Suprapubic skin (tissue), 4 donors: ENCODE measurements at regions not wholly inside any gene's neighbourhood (a gene's known extent, or its start where the extent isn't known, plus 50 kb on each side); places are given as distances from the start of the nearest gene placed in this dataset.

Experiments used
- DNase-seq, 2 donors: peaks; one replicate each; pipeline ENCODE4 v3.0.0-alpha.2; 2019; ENCODE audit warnings: low spot score in 2 of 2
- H3K27ac ChIP-seq: fragments of 200-600 bp; sonication (generic); one replicate; pipeline ENCODE4 v1.5.1; 2019
- H3K27me3 ChIP-seq: fragments of 200-600 bp; sonication (generic); one replicate; pipeline ENCODE4 v1.5.1; 2019
- H3K36me3 ChIP-seq: fragments of 200-600 bp; sonication (generic); one replicate; pipeline ENCODE4 v1.5.1; 2019
- H3K4me1 ChIP-seq: fragments of 200-600 bp; sonication (generic); one replicate; pipeline ENCODE4 v1.5.1; 2019
- H3K4me3 ChIP-seq: fragments of 200-600 bp; sonication (generic); one replicate; pipeline ENCODE4 v1.5.1; 2019; ENCODE audit warnings: mild to moderate bottlenecking
- H3K9me3 ChIP-seq: fragments of 200-600 bp; sonication (generic); one replicate; pipeline ENCODE4 v1.5.1; 2019
- EP300 ChIP-seq: sonication (generic); formaldehyde crosslinking; IDR thresholded peaks from one replicate; pipeline ENCODE4 v1.6.1; 2017; ENCODE audit warnings: antibody characterized with exemption
- POLR2A ChIP-seq, 2 donors: fragments of 450-650 bp; IDR thresholded peaks; one replicate each; pipeline ENCODE4 v1.6.1; 2017; ENCODE audit warnings: antibody characterized with exemption in 2 of 2, mild to moderate bottlenecking in 2 of 2, moderate library complexity in 2 of 2
- POLR2AphosphoS5 ChIP-seq, 3 donors: sonication (generic); formaldehyde crosslinking; IDR thresholded peaks; one replicate each; pipeline ENCODE4 v1.6.1; 2017; ENCODE audit warnings: antibody characterized with exemption in 3 of 3
- WGBS: methylation state at CpG from one replicate; pipeline ENCODE4 v1.1.5; 2018; 5-methylcytosine and 5-hydroxymethylcytosine counted together
- TF ChIP-seq, protein P1 (sequence below), 2 donors: fragments of 200-600 bp in 1 of 2; fragments of 450-650 bp in 1 of 2; sonication (generic) in 1 of 2; IDR thresholded peaks; one replicate each; pipeline ENCODE4 v1.5.1; 2016 to 2019; ENCODE audit warnings: antibody characterized with exemption in 2 of 2, mild to moderate bottlenecking in 1 of 2, moderate library complexity in 1 of 2

DNA sequence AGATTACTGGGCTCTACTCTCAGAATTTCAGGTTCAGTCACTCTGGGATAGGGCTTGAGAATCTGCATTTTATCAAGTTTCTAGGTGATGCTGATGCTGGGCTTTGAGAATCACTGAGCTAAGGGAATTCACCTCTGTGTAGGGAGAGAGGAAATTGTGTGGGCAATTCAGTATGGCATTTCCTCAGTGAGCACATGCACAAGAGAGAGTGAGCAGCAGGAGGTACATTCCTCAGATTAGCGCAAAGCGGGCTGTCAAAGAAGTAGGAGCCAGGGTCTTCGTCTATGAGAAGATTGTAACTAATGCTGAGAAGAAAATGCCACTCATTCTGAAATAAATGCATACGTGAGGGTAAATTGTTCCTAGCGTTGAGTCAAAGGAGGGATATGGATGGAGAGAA, 175.9 kb downstream of the KIF4B start:
- Histone ChIP-seq H3K4me1 (no peaks in the 10 kb centered on the region), H3K9me3 (peaks cover 4% of the 10 kb centered on the region), H3K27me3 (no peaks in the 10 kb centered on the region), H3K4me3 (no peak overlapping the region), H3K36me3 (no peaks in the 10 kb centered on the region), H3K27ac (no peak overlapping the region)
- WGBS, result 84% methylated on average over 5 of the region's 5 CpGs
- TF ChIP-seq POLR2A (IDR thresholded peaks at IDR 0.05) (no peak), EP300 (no peak)
- TF ChIP-seq, protein P1, sequence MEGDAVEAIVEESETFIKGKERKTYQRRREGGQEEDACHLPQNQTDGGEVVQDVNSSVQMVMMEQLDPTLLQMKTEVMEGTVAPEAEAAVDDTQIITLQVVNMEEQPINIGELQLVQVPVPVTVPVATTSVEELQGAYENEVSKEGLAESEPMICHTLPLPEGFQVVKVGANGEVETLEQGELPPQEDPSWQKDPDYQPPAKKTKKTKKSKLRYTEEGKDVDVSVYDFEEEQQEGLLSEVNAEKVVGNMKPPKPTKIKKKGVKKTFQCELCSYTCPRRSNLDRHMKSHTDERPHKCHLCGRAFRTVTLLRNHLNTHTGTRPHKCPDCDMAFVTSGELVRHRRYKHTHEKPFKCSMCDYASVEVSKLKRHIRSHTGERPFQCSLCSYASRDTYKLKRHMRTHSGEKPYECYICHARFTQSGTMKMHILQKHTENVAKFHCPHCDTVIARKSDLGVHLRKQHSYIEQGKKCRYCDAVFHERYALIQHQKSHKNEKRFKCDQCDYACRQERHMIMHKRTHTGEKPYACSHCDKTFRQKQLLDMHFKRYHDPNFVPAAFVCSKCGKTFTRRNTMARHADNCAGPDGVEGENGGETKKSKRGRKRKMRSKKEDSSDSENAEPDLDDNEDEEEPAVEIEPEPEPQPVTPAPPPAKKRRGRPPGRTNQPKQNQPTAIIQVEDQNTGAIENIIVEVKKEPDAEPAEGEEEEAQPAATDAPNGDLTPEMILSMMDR (IDR thresholded peaks at IDR 0.05), result no peak
- no peak for DNase-seq

DNA sequence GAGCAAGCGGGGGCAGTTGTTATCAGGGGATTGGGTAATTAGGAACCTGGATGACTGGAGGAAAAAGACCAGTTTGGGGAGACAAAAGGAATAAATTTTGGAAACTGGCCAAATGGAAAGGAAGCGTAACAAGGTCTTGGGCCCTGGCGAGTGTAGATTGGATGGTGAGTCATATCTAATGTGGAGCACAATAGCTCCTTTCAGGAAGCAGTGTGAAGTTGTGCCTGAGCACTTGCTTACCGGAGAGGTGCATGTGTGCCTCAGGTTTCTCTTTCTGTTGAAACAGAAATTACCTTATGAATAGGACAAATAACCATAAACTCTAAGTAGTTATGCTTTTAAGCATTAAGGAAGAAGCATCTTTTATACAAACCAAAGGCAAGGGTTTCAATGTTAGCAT, 176.4 kb downstream of the KIF4B start:
- Histone ChIP-seq H3K9me3 (no peaks in the 10 kb centered on the region), H3K27me3 (no peaks in the 10 kb centered on the region), H3K27ac (no peak overlapping the region), H3K36me3 (no peaks in the 10 kb centered on the region), H3K4me1 (no peaks in the 10 kb centered on the region), H3K4me3 (no peak overlapping the region)
- TF ChIP-seq POLR2AphosphoS5 (IDR thresholded peaks at IDR 0.05), result no peak
- 54% methylated on average over 4 of the region's 4 CpGs for WGBS
- DNase-seq, result no peak

DNA sequence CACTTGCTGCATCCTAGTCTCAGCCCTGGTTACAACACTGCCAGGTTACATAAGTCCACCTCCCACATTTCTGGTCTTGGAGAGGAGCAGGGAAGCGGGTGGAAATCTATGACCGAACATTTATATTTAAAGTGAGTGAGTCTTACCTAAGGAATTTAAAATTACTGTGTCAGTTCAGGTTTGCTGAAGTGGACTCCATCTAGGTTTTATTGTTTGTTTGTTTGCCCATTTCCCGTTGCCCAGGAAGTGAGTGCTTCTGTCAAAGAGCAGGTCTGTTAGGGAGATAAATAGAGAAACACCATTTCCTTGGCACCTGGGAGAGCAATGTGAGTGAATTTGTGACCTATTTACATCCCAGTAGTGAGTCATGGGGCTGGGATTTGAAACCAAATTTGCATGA, 179.5 kb downstream of the KIF4B start:
- H3K4me1 ChIP-seq, result no peaks in the 10 kb centered on the region
- no peaks in the 10 kb centered on the region for H3K9me3 ChIP-seq
- H3K4me3 ChIP-seq, result no peak overlapping the region
- no peak for DNase-seq
- no peak for TF ChIP-seq EP300
- no peak for TF ChIP-seq POLR2AphosphoS5 (IDR thresholded peaks at IDR 0.05)
- TF ChIP-seq, protein P1 (IDR thresholded peaks at IDR 0.05), result no peak
- no peaks in the 10 kb centered on the region for H3K27me3 ChIP-seq
- no peaks in the 10 kb centered on the region for H3K36me3 ChIP-seq
- no peak overlapping the region for H3K27ac ChIP-seq
- WGBS, result 64% methylated on average over 3 of the region's 3 CpGs

DNA sequence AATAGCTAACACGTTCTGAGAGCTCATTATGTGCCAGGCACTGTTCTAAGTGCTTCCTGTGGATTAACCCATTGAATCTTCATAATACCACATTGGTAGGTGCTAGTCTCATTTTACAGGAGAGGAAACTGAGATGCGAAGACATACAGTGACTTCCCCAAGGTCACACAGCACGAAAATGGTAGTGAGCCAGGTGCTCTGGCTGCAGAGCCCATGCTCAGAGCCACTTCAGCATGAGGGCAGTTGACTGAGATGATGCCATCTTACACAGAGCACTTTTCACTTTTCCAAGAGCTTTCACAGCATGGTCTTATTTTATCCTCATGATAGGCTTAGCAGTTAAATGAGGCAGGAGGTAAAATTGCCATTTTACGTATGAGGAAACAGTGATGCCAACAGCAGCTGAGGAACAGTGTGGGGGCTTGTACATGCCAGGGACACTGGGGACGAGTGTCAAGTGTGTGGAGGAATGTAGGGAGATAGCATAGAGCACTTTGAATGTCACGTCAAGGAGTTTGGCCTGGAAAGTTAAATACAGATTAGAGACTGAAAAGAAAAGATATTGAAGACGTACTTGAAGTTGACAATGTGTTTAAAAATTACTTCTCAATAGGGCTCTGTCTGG, 180.0 kb downstream of the KIF4B start:
- TF ChIP-seq EP300 (no peak), POLR2AphosphoS5 (IDR thresholded peaks at IDR 0.05) (no peak), POLR2A (IDR thresholded peaks at IDR 0.05) (no peak)
- TF ChIP-seq, protein P1 (IDR thresholded peaks at IDR 0.05), result no peak
- Histone ChIP-seq H3K4me3 (no peak overlapping the region), H3K27me3 (no peaks in the 10 kb centered on the region), H3K27ac (no peak overlapping the region), H3K9me3 (no peaks in the 10 kb centered on the region), H3K36me3 (no peaks in the 10 kb centered on the region), H3K4me1 (no peaks in the 10 kb centered on the region)
- WGBS, result 82% methylated on average over 7 of the region's 7 CpGs
- no peak for DNase-seq

DNA sequence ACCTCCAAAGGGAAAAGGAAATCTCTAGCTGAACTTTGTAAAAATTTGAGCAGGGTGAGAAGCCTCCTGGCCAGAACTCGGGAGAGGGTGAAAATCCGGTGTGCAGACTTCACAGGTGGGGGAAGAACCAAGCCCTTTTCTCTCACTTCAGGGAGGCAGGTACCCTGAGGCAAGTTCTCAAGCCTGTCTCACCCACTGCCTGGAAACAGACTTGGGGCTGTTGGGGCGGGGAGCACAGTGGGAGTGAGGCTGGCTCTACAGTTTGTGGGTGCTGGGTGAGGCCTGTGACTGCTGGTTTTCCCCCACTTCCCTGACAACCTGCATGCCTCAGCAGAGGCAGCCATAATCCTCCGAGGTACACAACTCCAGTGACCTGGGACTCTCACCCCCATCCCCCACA, 187.1 kb downstream of the KIF4B start:
- peak overlapping the region; percentile 57 for H3K27ac ChIP-seq
- no peaks in the 10 kb centered on the region for H3K36me3 ChIP-seq
- H3K4me1 ChIP-seq, result no peaks in the 10 kb centered on the region
- H3K27me3 ChIP-seq, result no peaks in the 10 kb centered on the region
- no peaks in the 10 kb centered on the region for H3K9me3 ChIP-seq
- TF ChIP-seq EP300 (no peak), POLR2A (IDR thresholded peaks at IDR 0.05) (no peak), POLR2AphosphoS5 (IDR thresholded peaks at IDR 0.05) (no peak)
- TF ChIP-seq, protein P1 (IDR thresholded peaks at IDR 0.05), result no peak
- no peak for DNase-seq
- 51% methylated on average over 4 of the region's 4 CpGs for WGBS
- no peak overlapping the region for H3K4me3 ChIP-seq

DNA sequence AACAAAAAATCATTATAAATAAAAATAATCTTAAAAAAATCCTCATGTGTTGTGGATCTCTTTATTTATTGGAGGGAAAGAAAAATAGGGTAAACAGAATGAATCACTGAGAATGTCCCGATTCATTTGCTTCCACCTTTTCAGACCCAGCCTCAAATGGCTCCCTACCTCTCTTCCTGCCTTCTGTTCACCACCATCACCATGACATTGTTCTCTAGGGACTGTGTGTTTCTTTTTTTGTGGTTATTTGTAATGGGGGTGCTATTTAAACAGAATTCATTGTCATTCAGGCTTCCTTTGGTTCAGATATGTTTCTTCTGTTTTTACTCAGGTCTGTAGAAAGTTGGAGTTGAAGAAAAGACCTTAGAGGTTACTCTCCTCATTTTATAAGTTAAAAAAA, 198.2 kb downstream of the KIF4B start:
- no peak overlapping the region for H3K4me3 ChIP-seq
- no peaks in the 10 kb centered on the region for H3K9me3 ChIP-seq
- no peaks in the 10 kb centered on the region for H3K36me3 ChIP-seq
- no peaks in the 10 kb centered on the region for H3K27me3 ChIP-seq
- TF ChIP-seq POLR2A (IDR thresholded peaks at IDR 0.05) (no peak), EP300 (no peak), POLR2AphosphoS5 (IDR thresholded peaks at IDR 0.05) (no peak)
- TF ChIP-seq, protein P1 (IDR thresholded peaks at IDR 0.05), result no peak
- no peak overlapping the region for H3K27ac ChIP-seq
- 83% methylated on average over 1 of the region's 1 CpG for WGBS
- DNase-seq, result no peak
- no peaks in the 10 kb centered on the region for H3K4me1 ChIP-seq
